HFF-Myc (cell line): ENCODE measurements at regions not wholly inside any gene's neighbourhood (a gene's known extent, or its start where the extent isn't known, plus 50 kb on each side); places are given as distances from the start of the nearest gene placed in this dataset.

Experiments used
- DNase-seq: peaks from one replicate; pipeline ENCODE4 v3.0.0-alpha.2; 2011; ENCODE audit warnings: low read depth; ENCODE audit errors: extremely low read depth
- H3K4me3 ChIP-seq: replicated peaks from 2 replicates; pipeline ENCODE4 v1.5.1; 2011; ENCODE audit warnings: low read depth, mild to moderate bottlenecking, control low read depth, low read length
- TF ChIP-seq, protein P1 (sequence below): IDR thresholded peaks from 2 replicates; pipeline ENCODE4 v1.5.1; 2012; ENCODE audit warnings: mild to moderate bottlenecking, low read depth, low read length, control low read depth; ENCODE audit errors: missing control alignments

DNA sequence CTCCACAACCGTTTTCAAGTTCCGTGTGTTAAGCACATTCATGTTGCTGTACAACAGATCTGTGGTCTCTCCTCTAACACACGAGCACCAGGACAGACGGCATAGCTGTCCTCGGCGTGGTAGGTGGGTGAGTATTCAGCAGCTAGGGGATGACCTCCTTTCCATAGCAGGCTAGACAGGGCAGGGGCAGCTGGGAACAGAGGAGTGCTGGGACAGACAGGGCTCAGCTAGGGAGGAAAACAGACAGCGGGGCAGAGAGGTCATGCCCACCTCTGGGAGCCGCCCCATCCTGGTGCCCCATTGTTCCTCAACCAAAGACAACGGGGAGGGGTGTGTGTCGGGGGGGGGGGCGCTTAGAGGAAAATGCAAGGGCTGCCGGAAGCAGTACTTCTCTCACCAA, 271.5 kb upstream of the FOXQ1 start:
- H3K4me3 ChIP-seq: no peak overlapping the region
- no peak for DNase-seq
- TF ChIP-seq, protein P1, sequence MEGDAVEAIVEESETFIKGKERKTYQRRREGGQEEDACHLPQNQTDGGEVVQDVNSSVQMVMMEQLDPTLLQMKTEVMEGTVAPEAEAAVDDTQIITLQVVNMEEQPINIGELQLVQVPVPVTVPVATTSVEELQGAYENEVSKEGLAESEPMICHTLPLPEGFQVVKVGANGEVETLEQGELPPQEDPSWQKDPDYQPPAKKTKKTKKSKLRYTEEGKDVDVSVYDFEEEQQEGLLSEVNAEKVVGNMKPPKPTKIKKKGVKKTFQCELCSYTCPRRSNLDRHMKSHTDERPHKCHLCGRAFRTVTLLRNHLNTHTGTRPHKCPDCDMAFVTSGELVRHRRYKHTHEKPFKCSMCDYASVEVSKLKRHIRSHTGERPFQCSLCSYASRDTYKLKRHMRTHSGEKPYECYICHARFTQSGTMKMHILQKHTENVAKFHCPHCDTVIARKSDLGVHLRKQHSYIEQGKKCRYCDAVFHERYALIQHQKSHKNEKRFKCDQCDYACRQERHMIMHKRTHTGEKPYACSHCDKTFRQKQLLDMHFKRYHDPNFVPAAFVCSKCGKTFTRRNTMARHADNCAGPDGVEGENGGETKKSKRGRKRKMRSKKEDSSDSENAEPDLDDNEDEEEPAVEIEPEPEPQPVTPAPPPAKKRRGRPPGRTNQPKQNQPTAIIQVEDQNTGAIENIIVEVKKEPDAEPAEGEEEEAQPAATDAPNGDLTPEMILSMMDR: no peak

DNA sequence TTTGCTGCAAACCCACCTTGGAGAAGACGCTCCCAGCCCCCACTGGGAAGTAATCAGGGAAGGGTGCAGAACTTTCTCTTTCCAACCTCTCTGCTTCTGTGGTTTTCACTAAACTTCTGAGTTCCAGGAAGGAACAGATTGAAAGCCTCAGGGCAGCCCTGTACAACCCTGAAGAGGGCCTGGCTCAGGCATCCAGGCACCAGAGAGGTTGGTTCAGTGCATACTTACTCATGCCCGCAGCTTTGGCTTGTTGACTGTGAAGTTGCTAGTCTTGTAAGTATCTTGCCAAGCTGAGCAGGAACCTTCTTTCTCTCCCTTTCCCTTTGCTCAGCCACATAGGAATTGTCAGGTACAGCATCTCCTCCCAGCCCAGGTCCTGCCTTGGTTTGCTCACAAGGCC, 272.2 kb upstream of the FOXQ1 start:
- DNase-seq: no peak

DNA sequence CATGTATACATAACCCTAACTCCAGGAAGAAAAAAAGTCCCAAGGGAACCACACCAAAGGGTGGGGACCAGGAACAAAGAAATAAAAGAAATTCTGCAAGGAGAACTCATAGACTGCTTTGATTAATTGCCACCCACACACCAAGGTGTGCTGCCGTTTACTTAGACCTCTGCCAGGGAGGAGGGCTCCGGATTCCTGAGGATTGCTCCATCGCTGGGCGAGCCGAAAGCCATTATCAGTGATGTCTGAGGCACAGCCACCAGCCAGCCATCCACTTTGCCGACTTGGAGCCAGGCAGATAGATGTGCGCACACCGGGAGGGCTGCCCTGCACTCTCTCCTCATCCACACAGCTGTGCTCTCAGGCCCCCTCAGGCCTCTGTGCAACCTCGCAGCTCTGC, 272.7 kb upstream of the FOXQ1 start:
- TF ChIP-seq, protein P1: no peak
- DNase-seq: no peak

More for the DNA sequence above, 272.2 kb upstream of the FOXQ1 start:
- no peak overlapping the region for H3K4me3 ChIP-seq
- TF ChIP-seq, protein P1: no peak

DNA sequence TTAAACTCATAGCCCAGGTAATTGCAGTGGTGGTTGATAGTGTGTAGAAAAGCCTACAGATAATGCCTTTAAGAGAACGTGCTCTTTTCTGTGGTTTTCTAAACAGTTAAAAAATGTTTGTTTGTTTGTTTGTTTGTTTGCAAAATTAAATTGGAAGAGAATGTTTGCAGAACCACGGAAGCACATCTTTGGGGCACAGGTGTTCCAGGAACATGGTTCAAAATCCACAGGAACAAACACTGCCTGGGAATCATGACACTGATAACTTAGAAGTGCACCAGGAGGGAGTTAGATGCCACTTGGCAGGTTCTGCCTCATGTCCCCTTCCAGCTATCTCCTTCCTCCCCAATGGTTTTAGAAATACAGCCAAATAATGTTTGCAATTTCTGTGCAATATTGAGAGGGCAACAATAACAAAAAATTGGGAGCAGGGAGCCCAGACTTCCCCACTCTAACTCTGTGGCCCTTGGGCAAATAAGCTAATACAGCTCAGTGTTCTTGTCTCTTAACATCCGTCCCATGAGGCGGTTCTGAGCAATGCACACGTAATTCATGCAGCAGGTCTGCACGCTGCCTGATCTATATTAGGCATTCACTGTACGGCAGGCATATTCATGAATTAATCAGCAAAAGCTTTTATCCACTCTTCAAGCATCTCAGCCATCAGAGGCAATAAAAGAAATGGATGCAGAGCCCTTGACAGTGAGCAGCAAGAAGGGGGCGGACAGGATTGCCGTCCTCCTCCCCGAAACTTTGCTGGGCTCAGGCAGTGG, 274.3 kb upstream of the FOXQ1 start:
- no peak for DNase-seq
- H3K4me3 ChIP-seq: no peak overlapping the region
- TF ChIP-seq, protein P1: no peak

More for the DNA sequence above, 272.7 kb upstream of the FOXQ1 start:
- H3K4me3 ChIP-seq: no peak overlapping the region

DNA sequence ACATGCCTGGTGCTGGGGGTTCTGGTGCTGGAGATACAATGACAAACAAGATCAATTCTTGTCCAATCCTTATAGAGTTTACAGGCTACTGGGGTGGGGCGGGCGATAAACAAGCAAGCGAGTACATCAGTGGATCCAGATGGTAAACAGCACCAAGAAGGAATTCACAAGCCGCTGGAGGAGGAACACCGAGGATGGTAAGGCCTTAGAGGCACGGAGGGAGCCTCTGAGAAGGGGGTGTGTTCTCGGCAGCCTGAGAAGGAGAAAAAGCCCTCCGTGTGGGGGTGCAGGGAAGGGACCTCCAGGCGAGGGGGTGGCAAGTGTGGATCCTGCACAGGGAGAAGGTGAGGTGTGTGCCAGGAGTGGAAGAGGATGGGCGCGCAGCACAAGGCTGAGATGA, 276.5 kb upstream of the FOXQ1 start:
- TF ChIP-seq, protein P1: no peak
- DNase-seq: no peak
- H3K4me3 ChIP-seq: no peak overlapping the region

DNA sequence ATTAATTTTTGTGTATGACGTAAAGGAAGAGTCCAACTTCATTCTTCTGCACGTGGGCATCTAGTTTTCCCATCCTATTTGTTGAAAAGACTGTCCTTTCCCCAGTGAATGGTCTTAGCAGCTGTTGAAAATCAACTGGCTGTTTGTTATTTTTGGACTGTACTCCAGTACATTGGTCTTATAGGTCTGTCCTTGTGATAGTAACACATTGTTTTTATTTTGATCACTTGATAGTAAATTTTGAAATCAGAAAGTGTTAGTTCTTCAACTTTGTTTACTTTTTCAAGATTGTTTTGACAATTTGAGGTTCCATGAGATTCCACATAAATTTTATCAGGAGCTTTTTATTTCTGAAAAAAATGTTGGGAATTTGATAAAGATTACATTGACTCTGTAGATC, 280.2 kb upstream of the FOXQ1 start:
- TF ChIP-seq, protein P1: no peak
- no peak overlapping the region for H3K4me3 ChIP-seq
- no peak for DNase-seq

DNA sequence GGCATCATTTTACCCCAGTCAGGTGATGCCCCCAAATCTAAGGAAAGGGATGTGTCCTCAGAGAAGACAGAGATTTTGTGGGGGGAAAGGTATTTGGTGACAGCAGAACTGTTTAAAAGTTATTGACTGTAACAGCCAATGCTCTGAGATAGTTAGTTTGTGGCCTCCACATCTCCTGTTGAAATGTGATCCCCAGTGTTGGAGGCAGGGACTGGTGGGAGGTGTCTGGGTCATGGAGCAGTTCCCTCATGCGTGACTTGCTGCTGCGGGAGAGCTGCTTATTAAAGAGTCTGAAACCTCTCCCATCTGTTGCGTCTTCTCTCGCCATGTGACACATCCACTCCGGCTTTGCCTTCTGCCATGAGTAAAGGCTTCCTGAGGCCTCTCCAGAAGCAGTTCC, 282.8 kb upstream of the FOXQ1 start:
- DNase-seq: peak; percentile 48
- TF ChIP-seq, protein P1: no peak
- no peak overlapping the region for H3K4me3 ChIP-seq
